ENCODE measurements at regions not wholly inside any gene's neighbourhood (a gene's known extent, or its start where the extent isn't known, plus 50 kb on each side); places are given as distances from the start of the nearest gene placed in this dataset.

- no peak for ATAC-seq
- Mint-ChIP-seq H3K4me3 (no peak overlapping the region), H3K9me3 (no peaks in the 10 kb centered on the region), H3K27me3 (ENCODE audit: low read depth in 2 of 2) (peaks cover 0 to 6% of the 10 kb centered on the region in 2 donors), H3K27ac (no peak overlapping the region), H3K4me1 (peaks cover 12 to 15% of the 10 kb centered on the region in 2 donors), H3K36me3 (no peaks in the 10 kb centered on the region)
- Histone ChIP-seq H3K4me3 (ENCODE audit: low read length) (no peak overlapping the region), H3K9me3 (ENCODE audit: control insufficient read depth, insufficient read depth, low read length) (no peaks in the 10 kb centered on the region), H3K4me1 (ENCODE audit: control insufficient read depth, insufficient read depth, low read length) (no peaks in the 10 kb centered on the region), H3K27ac (ENCODE audit: low read length) (no peak overlapping the region), H3K27me3 (ENCODE audit: control insufficient read depth, insufficient read depth, low read length) (no peaks in the 10 kb centered on the region), H3K36me3 (ENCODE audit: control insufficient read depth, insufficient read depth, low read length) (no peaks in the 10 kb centered on the region)
- WGBS (ENCODE audit: insufficient coverage) = 62% methylated on average over 2 of the region's 2 CpGs
- DNase-seq = no peak
- intact Hi-C loops (cut with micrococcal nuclease) = no loop called here
- no peak for TF ChIP-seq CTCF (IDR thresholded peaks at IDR 0.05)
Observed at GRCh38 chr5:35476036-35476435, 141.6 kb upstream of the SPEF2 start.

- H3K4me1 ChIP-seq (ENCODE audit: control insufficient read depth, insufficient read depth, low read length) = no peaks in the 10 kb centered on the region
- Mint-ChIP-seq H3K36me3 (no peaks in the 10 kb centered on the region), H3K9me3 (no peaks in the 10 kb centered on the region), H3K4me1 (peaks cover 0 to 4% of the 10 kb centered on the region in 2 donors), H3K4me3 (no peak overlapping the region), H3K27me3 (ENCODE audit: low read depth in 2 of 2) (peaks cover 0 to 6% of the 10 kb centered on the region in 2 donors), H3K27ac (no peak overlapping the region)
- DNase-seq (no peak), ATAC-seq (no peak)
- no peak overlapping the region for H3K27ac ChIP-seq (ENCODE audit: low read length)
- H3K4me3 ChIP-seq (ENCODE audit: low read length) = no peak overlapping the region
- H3K36me3 ChIP-seq (ENCODE audit: control insufficient read depth, insufficient read depth, low read length) = no peaks in the 10 kb centered on the region
- TF ChIP-seq CTCF (IDR thresholded peaks at IDR 0.05) = no peak
- intact Hi-C loops (cut with micrococcal nuclease) = no loop called here
- H3K27me3 ChIP-seq (ENCODE audit: control insufficient read depth, insufficient read depth, low read length) = no peaks in the 10 kb centered on the region
- WGBS (ENCODE audit: insufficient coverage) = 72% methylated on average over 3 of the region's 3 CpGs
- no peaks in the 10 kb centered on the region for H3K9me3 ChIP-seq (ENCODE audit: control insufficient read depth, insufficient read depth, low read length)
Observed at GRCh38 chr5:35473589-35473988, 144.1 kb upstream of the SPEF2 start.

- Mint-ChIP-seq H3K4me1 (no peaks in the 10 kb centered on the region), H3K27ac (no peak overlapping the region), H3K36me3 (no peaks in the 10 kb centered on the region), H3K27me3 (ENCODE audit: low read depth in 2 of 2) (peaks cover 0 to 6% of the 10 kb centered on the region in 2 donors), H3K9me3 (no peaks in the 10 kb centered on the region), H3K4me3 (no peak overlapping the region)
- no peak overlapping the region for H3K4me3 ChIP-seq (ENCODE audit: low read length)
- DNase-seq (no peak), ATAC-seq (no peak)
- H3K27me3 ChIP-seq (ENCODE audit: control insufficient read depth, insufficient read depth, low read length) = no peaks in the 10 kb centered on the region
- no peak for TF ChIP-seq CTCF (IDR thresholded peaks at IDR 0.05)
- no peak overlapping the region for H3K27ac ChIP-seq (ENCODE audit: low read length)
- no peaks in the 10 kb centered on the region for H3K36me3 ChIP-seq (ENCODE audit: control insufficient read depth, insufficient read depth, low read length)
- H3K4me1 ChIP-seq (ENCODE audit: control insufficient read depth, insufficient read depth, low read length) = no peaks in the 10 kb centered on the region
- no peaks in the 10 kb centered on the region for H3K9me3 ChIP-seq (ENCODE audit: control insufficient read depth, insufficient read depth, low read length)
- WGBS (ENCODE audit: insufficient coverage) = 84% methylated on average over 2 of the region's 2 CpGs
- intact Hi-C loops (cut with micrococcal nuclease) = no loop called here
Observed at GRCh38 chr5:35470866-35471265, 146.8 kb upstream of the SPEF2 start.

GRCh38 chr5:35468811-35469210 lies 148.9 kb upstream of the SPEF2 start:
- Histone ChIP-seq H3K27me3 (ENCODE audit: control insufficient read depth, insufficient read depth, low read length) (no peaks in the 10 kb centered on the region), H3K4me1 (ENCODE audit: control insufficient read depth, insufficient read depth, low read length) (no peaks in the 10 kb centered on the region), H3K36me3 (ENCODE audit: control insufficient read depth, insufficient read depth, low read length) (no peaks in the 10 kb centered on the region), H3K9me3 (ENCODE audit: control insufficient read depth, insufficient read depth, low read length) (no peaks in the 10 kb centered on the region), H3K27ac (ENCODE audit: low read length) (no peak overlapping the region), H3K4me3 (ENCODE audit: low read length) (no peak overlapping the region)
- H3K27me3 Mint-ChIP-seq (ENCODE audit: low read depth in 2 of 2) = no peaks in the 10 kb centered on the region
- no peak overlapping the region for H3K27ac Mint-ChIP-seq
- no peak overlapping the region for H3K4me3 Mint-ChIP-seq
- no peak for ATAC-seq
- no peaks in the 10 kb centered on the region for H3K9me3 Mint-ChIP-seq
- no peaks in the 10 kb centered on the region for H3K4me1 Mint-ChIP-seq
- no peak for DNase-seq
- H3K36me3 Mint-ChIP-seq = no peaks in the 10 kb centered on the region
- WGBS (ENCODE audit: insufficient coverage) = 84% methylated on average over 4 of the region's 4 CpGs
- intact Hi-C loops (cut with micrococcal nuclease) = no loop called here
- no peak for TF ChIP-seq CTCF (IDR thresholded peaks at IDR 0.05)

All from natural killer cell (primary cell).